ENCODE measurements at regions not wholly inside any gene's neighbourhood (a gene's known extent, or its start where the extent isn't known, plus 50 kb on each side); places are given as distances from the start of the nearest gene placed in this dataset.
"Not testable (repeated sequence)": the region's sequence is repeated elsewhere in the genome, so short reads cannot be mapped to it uniquely, and the experiment has no call there.

DNA sequence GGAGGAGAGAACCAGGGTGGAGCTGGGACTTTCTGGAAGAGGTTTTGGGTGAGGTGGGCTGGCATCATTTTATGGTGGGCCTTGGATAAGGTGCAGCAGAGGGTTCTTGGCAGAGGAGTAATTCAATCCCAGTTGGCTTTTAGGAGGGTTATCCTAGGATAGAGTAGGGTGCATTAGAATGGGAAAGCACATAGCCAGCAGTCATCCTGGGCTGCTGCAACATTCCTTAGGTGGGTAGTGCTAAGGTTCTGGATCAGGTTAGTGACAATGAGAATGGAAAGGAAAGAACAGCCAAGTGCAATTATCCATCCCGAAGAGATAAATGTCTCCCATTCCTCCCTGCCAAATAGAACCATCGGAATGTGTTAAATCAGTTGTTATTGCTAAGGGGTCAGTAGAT, 157.3 kb upstream of the SPRED2 start:
- no peak for DNase-seq

- no peak for DNase-seq
Observed at GRCh38 chr2:65587779-65588178, 155.4 kb upstream of the SPRED2 start.

GRCh38 chr2:65586516-65586915, 154.1 kb upstream of the SPRED2 start:
- no peak for DNase-seq

GRCh38 chr2:65583061-65583460, 150.7 kb upstream of the SPRED2 start:
- DNase-seq = no peak

DNA sequence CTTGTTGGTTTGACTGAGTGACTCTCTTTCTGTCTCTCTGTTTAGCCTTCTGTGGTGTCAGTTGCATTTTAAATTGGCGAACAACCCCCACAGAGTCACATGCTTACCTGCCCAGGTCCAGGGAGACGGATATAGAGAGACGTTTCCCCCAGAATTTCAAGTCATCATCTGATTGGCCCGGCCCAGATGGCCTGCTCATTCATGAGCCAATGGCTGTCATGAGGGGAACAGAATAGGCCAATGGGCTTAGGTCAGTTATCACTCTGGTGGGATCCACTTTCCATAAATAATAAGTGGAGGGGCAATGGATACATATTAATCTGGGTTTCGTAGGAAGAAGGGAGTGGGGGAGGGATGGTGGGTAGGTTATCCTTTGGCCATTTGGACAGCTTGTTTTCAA, 150.0 kb upstream of the SPRED2 start:
- DNase-seq = no peak

DNA sequence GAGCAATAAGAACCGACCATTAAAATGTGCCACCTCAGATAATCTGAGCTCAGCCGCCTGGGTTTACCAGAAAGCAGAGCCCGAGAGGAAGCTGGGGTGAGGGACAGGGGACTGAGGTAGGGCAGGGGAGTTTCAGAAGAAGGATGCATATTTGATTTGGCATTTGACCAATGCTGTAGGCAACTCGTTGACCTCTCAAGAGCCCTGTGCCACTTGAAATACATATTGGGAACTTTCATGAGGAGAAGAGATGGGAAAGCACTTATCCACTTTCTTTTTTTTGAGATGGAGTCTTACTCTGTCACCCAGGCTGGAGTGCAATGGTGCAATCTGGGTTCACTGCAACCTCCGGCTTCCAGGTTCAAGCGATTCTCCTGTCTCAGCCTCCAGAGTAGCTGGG, 148.4 kb upstream of the SPRED2 start:
- no peak for DNase-seq

- DNase-seq = no peak
Observed at GRCh38 chr2:65579506-65580235, 147.3 kb upstream of the SPRED2 start.

DNA sequence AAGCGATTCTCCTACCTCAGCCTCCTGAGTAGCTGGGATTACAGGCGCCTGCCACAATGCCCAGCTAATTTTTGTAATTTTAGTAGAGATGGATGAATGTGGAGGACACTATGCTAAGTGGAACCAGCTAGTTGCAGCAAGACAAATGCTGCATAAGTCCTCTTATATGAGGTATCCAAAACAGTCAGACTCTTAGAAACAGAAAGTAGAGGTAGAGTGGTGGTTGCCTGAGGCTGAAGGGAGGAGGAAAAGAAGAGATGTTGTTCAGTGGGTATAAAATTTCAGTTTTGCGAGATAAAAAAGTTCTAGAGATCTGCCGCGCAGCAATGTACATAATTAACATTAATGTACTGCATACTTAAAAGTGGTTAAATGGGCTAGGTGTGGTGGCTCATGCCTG, 145.3 kb upstream of the SPRED2 start:
- no peak for DNase-seq

GRCh38 chr2:65576861-65577601, 144.6 kb upstream of the SPRED2 start:
- no peak for DNase-seq

DNA sequence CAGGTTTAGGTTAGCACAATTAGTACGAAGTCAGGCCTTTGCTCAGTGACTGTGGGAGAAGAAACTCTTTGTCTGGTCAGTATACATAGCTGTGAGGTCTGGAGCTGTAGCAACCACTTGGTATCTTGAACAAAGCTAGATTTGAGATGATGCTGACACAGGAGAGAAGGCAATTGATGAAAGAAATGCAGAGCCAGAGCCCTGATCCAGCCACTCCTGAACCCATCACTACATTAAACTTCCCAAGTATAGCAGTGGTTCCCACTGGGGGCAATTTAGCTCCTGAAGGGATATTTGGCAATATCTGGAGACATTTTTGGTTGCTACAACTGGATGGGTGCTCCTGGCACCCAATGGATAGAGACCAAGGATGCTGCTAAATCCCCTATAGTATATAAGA, 143.9 kb upstream of the SPRED2 start:
- no peak for DNase-seq

GRCh38 chr2:65574993-65575392, 142.6 kb upstream of the SPRED2 start:
- no peak for DNase-seq

DNA sequence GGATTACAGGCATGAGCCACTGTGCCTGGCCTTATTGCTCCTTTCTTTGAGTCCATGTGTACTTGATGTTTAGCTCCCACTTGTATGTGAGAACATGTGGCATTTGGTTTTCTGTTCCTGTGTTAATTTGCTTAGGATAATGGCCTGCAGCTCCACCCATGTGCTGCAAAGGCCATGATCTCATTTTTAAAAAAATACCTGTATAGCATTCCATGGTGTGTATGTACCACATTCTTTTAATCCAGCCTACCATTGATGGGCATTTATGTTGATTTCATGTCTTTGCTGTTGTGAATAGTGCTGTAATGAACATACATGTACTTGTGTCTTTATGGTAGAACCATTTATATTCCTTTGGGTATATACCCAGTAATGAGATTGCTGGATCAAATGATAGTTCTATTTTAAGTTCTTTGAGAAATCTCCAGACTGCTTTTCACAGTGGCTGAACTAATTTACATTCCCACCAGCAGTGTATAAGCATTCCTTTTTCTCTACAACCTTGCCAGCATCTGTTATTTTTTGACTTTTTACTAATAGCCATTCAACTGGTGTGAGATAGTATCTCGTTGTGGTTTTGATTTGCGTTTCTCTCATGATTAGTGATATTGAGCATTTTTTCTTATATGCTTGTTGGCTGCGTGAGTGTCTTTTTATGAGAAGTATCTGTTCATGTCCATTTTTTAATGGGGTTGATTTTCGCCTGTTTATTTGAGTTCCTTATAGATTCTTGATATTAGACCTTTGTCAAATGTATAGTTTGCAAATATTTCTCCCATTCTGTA, 136.4 kb upstream of the SPRED2 start:
- DNase-seq = not testable (repeated sequence)

GRCh38 chr2:65566617-65567016, 134.2 kb upstream of the SPRED2 start:
- no peak for DNase-seq

DNA sequence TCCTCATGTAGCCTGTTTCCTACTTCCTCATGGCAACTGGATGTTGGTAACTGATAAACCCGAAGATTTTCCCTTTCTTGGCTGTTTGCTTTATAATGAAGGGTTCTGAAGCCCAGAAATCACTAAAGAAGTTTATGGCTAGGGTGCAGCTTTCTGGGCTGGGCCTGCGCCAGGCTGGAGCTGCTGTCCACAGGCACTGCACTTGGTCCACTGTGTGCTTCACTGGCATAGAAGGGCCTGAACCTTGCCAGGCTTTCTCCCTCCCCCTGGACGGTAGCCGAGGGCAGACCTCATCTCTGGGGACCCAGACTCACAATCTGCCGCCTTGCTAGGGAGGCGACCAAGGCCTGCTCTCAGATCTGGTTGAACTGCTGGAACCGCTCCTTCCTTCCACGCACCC, 133.3 kb upstream of the SPRED2 start:
- DNase-seq = no peak

- DNase-seq = no peak
Observed at GRCh38 chr2:65564299-65564698, 131.9 kb upstream of the SPRED2 start.

- no peak for DNase-seq
Observed at GRCh38 chr2:65562890-65563289, 130.5 kb upstream of the SPRED2 start.

- DNase-seq = no peak
Observed at GRCh38 chr2:65558743-65559142, 126.3 kb upstream of the SPRED2 start.

DNA sequence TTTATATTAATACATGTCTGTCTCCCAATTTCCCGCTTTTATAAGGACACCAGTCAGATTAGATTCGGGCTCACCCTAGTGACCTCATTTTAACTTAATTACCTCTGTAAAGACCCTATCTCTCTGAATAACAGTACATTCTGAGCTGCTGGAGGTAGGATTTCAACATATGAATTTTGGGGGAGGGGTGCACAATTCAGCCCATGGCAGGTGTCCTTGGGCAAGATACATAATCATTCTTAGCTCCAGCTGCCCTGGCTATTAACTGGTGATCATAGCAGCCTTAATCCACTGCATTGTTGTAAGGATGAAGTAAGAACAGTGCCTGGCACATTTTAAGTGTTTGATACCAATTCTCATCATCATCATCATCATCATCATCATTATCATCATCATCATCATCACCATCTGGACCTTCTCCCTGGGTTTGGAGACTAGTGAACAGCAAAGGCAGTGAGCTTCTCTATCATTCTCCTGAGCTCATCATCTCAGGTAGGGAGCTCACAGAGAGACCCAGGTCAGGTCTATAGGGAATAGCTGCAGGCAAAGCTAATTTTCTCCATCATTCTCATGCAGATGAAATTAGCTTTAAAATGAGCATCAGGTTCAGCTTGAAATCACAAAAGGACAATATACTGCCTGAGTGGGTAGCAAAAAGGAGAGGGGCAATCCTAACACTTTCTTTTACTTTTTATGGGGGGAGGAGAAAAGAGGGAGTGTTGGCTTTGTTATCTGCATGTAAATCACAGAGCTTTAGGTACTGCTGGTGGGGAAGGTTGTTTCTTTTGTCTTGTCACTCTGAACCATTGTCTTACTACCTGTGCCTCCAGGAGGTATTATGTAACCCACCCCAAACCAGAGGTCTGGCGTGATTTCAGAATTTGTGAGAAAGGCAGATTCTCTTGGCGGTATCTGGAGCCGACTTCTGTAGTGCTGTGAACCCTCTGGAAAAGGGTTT, 125.5 kb upstream of the SPRED2 start:
- DNase-seq = no peak

GRCh38 chr2:65554765-65555591, 122.6 kb upstream of the SPRED2 start:
- DNase-seq = no peak

DNA sequence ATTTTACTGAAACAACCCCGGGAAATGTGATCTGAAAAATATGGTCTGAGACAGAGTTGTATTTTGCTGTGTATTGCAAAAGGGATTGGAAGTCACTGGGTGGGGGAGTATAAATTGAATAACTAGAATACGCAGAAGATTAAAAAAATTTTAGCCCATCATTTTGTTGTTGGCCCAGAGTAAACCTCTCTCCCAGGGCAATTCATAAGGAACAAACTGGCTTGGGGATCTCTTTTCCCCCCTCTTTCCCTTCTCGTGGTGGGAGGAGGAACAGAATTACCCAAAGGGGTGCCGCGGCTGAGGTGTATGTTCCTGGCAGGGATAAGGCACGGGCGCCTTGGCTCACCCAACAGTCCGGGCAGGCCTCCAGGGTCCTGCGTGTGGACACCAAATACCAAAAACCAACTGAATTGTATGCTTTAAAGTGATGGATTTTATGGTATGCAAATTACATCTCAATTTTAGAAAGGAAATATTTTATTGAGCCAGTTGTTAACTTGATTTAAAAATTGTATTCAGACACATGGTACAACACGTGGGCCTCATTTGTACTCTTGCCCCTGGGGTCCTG, 121.2 kb upstream of the SPRED2 start:
- DNase-seq = no peak

DNA sequence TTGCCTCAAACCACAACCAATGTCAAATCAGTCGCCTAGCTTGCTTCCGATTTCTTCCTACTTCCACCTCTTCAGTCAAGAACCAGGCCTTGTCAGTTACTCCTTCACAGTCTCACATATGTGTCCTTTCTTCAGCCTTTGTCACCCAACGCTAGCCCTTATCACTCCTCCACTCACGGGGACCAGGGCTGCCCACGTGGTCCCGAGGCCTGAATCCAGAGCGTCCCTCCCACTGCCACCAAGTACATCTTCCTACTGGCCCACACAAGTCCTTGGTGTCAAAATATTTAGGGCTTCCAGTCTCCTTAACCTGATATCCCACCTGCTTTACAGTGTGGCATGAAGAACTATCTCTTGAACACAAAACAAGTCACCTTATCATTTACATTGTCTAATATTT, 119.1 kb upstream of the SPRED2 start:
- no peak for DNase-seq

Data from SHP77 treated with DMSO at 0.1 percent for 48 hours (cell line).